CD4-positive, alpha-beta T cell treated with Interleukin-6 at 100 ng/mL for 8 hours (primary cell): ENCODE measurements at regions not wholly inside any gene's neighbourhood (a gene's known extent, or its start where the extent isn't known, plus 50 kb on each side); places are given as distances from the start of the nearest gene placed in this dataset.

ENCODE experiments used
- DNase-seq: peaks from one replicate; pipeline ENCODE4 v3.0.0-alpha.2; 2020; ENCODE audit warnings: mixed read lengths, low spot score

DNA sequence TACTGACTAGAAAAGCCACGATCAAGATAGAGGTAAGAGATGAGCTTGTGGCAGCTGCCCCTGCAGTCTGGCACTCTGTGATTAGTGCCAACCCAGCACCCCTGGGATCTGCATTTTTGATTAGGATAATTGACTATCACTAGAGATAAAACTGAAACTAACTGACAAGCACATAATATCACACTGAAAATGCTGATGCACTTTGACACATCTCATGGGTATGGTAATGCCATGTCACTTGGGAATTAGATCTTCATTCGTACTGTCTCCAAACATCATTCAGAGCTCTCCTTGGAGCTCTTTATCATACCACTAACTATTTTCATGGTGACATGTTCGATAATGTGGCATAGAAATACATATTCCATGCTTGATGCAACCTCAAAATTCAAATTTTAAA, 612.9 kb upstream of the BTBD3 start:
- DNase-seq = no peak

DNA sequence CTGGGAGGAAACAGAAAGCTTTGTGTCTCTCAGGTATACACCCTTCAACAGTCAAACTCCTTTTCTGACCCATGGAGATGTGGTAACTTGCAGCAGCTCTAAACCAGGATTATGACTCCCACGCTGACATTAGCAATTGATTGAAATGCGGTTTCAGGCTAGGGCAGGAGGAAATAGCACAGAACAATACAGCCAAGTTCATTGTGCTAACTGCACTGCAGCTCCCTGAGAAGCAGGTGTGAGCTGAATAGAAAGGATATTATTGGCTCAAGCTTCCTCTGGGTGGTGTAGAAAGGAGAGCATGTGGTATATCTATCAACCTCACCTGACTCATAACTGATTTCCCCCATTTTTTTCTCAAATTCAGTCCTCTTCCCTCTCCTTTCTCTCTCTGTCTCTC, 612.3 kb upstream of the BTBD3 start:
- no peak for DNase-seq

DNA sequence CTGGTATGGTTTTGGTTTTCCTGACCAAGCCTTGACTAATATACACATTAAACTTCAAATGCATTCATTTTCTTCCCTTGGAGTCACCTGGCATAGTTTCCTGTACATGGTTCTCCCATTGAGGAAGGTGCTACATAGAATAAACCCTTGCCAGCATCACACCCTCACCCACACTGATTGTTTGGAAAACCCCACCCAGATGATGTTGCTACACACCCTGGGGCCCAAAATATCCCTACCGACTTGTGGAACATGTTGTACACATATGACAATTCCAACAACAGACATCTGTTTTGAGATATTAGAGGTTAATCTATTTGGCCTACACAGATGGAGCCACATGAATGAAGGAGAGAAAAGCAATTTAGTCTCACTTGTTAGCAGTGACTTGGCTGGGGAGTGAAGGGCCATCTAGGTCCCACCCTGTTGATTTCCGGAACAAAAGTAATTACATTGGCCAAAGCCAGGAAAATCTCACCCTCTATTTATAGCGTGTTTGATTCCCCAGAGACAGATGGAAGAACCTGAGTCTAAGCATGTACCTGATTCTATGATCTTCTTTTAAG, 606.0 kb upstream of the BTBD3 start:
- no peak for DNase-seq

DNA sequence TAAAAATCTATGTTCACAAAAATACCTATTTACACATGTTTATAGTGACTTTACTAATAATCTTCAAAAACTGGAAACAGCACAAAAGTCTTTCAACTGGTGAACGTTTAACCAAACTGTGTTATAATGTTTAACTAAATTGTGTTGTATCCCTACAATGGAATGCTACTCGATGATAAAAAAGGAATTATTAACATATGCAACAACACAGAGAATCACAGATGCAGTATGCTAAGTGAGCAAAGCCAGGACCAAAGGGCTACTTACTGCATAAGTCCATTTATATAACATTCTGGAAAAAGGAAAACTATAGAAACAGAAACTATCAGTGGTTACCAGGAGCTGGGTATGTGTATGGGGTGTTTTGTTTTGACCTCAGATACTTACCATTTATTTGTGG, 602.2 kb upstream of the BTBD3 start:
- no peak for DNase-seq

DNA sequence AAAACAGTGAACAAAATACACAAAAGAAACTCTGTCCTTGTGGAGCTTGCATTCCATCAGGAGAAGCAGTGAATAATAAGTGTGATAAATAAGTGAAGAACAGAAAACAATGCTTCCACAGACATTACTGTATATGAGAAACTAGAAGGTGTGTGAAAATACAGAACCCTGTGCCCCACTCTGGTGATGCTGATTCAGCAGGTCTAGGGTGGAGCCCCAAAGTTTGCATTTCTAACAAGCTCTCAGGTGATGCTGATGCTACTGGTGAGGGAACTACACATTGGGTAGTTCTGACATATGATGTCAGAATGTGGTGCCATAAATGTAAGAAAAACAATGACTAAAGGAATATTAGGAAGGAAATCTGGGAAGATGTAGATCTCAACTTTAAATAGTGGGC, 601.4 kb upstream of the BTBD3 start:
- DNase-seq = no peak

DNA sequence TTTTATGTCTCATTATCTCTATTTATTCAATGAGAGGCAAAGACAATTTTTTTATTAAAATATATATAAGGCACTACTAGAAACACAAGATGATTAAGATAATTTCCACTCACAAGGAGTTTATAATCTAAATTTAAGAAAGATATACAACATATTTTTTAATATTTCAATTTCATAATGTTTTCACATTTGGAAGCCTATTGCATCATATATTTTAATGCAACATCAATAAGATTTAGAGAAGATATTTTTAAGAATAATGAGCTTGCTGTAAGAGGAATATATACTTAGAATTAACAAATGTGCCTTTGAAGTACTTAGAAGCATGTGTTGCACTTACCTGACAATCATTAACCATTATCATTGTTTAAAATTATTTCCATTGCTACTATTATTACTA, 597.7 kb upstream of the BTBD3 start:
- DNase-seq = no peak

DNA sequence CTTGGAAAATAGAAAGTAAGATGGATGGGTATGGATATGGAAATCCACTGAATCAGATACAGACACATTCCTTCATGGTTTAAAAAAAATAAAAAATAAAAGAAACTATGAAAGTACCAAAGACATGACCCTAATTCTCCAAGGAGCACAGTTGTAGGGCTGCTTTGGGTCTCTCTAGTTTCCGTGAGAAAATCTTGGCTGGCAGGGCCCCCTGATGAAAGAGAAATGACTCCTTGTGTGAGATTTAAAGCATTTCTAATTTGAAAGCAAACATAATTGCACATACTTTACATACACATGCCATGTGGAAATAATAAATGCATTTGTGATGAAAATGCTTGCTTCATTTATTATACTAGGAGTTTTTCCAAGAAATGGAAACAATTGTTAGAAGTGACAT, 593.9 kb upstream of the BTBD3 start:
- DNase-seq = no peak

DNA sequence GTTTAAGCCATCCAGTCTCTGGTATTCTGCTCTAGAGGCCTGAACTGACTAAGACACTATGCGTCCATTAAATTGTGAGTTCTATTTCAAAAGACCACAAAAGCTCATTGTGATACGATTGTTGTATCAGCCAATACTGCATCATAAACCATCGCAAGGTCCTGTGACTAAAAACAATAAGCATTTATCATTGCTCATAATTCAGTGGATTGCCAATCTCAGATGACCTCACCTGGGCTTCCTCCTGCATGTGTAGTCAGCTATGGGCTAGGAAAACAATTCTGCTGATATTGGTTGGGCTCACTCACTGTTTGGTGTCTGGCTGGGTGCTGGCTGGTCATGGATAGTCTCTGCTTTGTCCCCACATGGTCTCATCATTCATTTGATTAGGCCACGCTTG, 592.7 kb upstream of the BTBD3 start:
- no peak for DNase-seq

DNA sequence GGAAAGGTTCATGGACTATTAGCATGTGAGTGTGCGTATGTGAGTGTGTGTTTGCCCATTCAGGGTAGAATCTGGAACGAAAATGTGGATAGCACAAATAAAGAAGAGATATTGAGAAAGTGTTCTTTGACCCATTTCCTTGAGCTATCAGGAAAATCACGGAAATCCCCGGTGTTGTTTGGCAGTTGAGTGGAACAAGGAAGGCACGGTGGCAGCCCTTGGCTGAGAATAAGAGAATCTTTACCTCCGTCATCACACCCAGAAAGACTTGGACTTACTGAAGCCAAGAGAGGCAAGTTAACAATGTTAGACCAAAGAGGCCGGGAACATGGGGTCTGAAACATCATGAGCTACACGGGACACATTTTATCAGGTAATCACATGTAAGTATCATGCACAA, 588.9 kb upstream of the BTBD3 start:
- DNase-seq = no peak

DNA sequence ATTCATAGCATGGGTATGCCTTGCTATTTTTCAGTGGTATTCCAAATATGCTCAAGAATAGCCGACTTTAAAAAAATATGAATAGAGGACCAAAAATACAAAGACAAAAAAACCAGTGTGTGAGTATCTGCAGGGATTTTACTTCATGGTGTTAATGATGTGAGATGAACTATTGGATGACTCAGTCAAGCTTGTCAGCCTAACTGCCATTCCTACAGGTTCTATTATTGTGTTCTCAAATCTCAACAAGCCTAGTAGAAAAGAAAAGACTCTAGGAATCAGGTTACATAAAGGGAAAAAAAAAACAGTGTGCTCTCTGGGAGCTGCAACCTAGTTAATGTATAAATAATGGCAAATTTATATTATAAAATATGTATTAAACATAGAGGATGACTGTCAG, 588.4 kb upstream of the BTBD3 start:
- DNase-seq = no peak

DNA sequence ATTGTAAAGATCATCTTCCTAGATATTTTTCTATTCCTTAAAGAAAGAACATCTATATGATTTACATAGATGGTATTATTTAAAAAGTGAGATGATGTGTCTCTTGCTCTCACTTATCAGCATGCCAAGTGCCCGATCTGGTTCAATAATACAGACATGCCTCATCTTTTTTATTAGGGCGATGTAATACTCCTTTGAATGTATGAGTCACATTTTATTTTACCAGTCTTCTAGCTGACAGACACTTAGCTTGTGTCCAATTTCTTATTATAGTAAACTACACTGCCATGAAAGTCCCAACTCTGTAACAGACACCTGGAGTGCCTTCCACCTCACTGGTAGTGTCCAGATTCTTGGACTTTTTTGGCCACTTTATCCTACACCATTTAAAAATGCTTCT, 586.6 kb upstream of the BTBD3 start:
- DNase-seq = no peak

DNA sequence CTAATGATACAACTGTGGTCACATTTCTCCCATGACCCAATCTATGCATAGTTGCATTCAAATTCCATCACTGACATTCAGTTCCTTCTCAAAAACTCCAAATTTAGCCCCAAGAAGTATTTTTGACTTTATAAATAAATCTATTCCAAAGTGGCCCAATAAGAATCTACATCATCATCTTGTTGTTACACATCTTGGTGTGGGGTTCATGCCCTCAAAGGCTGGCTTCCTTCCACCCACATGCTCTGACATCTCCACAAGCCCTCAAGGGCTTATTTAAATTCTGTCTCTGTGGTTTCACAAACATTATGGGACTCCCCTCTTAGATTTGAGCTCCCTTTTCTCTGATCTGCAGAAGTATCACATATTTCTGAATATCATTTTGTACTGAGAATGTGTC, 585.3 kb upstream of the BTBD3 start:
- no peak for DNase-seq

DNA sequence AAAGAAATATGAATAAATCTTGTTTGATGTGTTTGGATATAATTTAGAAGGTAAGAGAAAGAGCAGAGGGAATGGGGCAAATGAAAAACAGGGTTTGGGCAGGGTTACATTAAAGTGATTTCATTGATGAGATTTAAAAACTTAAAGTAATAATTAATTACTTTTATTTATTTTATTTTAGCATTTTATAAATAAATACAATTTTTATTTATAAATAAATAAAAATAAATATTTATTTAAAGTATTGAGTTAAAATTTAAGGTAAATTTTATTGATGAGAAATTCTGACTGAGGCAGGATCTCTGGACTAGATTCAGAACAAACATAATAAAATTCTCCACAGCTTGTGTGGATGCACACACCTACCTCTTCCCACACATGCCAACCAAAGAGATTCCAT, 584.1 kb upstream of the BTBD3 start:
- DNase-seq = no peak

DNA sequence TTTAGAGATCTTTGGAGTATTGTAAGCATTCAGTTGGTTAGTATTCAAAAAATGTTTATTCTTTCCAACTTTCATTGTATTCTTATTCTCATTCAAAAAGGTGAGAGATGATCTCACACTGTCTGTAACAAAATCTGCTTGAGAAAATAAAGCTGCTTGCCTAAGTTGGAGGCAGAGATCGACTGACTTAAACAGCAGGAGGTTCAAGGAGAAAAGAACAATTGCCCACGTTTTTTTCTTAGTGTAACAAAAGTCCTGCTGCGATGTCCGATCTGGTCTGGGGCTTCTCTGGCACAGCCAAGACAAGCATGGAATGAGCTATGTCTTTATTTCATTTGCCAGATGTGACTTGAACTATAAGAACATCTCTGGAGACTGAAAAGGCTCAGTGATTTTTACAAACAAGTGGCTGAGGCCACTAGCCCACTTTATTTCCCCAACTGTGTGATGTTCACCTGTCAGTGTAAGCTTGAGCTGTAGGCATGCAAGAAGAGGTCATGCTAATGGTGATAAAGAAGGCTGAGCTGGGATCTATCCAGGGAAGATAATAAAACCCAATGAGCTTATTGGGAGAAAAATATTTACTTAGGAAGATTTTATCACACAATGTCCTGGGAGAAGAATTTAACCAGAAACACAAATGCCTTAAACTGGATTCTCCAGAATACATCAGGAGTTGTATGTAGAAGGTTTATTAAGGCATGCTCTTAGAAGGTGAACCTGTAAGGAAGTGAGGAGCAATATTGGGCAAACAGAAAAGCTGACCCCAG, 580.1 kb upstream of the BTBD3 start:
- DNase-seq = no peak

DNA sequence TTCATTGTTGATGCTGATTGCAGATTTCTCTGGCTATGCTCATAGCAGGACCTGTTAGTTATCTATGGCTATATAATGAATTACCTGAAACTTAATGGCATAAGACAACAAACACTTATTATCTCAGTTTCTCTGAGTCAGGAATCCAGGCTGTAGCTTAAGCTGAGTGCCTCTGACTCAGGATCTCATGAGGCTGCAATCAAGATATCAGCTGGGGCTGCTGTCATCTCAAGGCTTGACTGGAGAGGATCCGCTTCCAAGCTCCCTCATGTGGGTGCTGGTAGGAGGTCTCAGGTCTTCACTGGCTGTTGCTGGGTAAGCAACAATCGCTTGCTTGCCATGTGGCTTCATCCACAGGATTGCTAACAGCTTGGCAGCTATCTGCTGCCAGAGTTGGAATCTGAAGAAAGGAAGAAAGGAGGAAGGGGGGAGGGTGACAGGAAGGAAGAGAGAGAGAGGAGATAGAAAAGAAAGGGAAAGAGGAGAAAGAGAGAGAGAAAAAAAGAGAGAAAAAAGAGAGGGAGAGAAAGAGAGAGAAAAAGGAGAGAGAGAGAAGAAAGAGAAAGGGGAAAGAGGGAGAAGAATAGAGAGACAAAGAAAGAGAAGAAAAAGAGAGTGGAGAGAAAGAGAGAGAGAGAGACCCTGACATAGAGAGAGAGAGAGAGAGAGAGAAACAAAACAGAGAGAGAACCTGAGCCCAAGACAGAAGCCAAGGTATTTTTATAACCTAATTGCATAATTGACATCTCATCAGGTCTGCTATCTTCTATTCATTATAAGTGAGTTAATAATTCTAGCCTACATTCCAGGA, 579.0 kb upstream of the BTBD3 start:
- no peak for DNase-seq

DNA sequence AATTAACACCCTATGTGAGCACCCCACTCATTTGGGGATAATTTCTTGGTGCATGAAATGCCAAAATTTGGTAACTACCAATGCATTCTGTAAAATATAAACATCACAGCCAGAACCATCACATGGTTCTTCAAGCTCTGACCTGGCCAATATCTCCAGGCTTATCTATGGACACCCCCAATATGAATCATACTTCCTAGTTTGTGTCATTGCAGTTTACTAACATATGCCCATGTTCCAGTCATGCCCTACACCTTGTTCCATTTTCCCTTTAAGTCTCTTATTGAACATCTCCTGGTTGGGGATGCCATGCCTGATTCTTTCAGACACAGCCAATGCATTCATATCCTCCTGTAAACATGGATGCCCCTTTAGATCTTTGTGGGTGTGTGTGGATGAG, 572.8 kb upstream of the BTBD3 start:
- DNase-seq = no peak

DNA sequence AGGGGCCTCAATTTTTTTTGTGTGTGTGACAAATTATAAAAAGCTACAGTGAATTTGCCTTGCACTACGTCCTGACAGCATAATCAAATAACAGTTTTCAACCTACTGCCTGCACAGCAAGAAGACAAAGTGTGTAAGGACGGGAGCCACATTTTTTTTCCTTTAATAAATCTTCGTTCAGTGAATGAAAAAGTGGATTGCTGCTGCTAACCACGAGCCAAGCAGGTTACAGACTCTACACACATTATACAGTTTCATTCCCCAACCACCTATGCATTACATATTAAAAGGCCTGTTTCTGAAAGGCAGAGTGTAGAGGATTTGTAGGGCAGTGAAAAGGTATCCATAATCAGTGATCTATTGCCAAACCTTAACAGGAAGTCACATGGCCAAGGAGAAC, 570.0 kb upstream of the BTBD3 start:
- DNase-seq = no peak

DNA sequence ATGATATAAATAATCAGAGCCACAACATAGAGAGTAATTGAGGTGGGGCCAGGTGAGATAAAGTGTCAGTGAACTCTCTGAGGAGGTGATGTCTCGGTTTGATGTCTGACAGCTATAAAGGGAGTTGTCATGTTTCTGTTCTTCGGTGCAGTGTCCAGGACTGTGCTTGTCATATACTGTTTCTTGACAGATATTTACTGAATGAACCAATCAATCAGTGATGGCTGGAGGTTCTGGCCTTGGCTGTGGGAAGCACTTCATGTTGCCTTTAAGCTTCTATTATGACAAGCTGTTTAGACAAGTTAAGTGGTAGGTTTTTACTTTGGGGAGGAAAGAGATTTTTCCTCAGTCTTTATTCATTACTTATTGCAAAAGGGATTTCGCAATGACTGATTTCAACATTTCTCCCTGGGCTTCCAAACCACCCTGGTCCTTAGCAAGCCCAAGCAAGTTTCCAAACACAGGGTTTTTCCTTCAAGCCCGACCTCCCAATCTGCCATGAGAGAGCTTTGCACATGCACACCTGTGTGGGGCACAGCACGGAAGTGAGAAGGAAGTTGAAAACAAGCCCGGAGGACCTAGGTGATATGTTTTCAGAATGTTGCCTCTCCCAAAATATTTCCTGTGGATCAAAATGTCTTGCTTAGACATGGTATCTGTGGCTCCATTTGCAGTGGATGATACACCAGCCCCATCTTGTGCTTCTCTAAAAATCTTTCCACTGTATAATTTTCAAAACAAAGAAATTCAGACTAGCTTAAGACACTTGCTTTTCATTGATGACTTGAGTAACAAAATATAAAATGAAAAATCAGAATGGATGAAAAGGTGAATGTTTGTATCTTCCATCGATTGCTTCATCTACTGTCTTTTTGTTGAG, 567.3 kb upstream of the BTBD3 start:
- no peak for DNase-seq

DNA sequence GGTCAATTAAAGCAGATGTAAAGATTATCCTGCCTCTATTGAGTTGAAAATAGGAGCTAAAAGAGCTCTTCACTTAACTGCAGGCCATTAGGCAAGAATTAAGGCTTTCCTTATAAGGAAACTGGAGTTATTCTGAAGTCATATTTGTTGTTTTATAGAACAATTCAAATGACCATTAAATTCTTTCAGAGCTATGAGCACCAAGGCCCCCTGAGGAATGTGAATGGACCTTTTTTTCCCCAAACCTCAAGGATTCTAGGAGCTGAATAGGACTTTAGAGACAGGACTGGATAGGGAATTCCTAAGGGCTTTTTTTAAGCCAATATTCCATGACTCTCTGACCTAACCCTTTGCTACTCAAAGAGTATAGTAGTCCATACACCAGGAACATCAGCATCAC, 565.7 kb upstream of the BTBD3 start:
- no peak for DNase-seq

DNA sequence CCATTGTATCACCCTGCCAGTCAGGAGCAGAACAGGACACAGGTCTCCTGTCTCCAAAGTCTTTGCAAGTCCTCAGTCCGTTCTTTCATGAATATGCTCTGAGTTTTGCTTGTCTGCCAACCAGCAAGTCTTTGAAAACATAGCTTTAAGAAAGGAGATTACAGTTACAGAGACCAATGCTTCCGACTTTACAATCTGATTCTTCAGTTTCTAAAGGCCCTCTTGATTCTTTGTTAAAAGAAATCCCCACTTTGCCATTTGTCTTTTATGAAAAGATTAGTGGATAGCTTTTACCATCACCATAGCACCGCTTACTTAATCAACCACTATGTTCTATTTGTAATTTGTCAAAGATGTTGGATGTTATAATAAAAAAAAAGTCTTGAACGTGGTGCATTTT, 562.8 kb upstream of the BTBD3 start:
- no peak for DNase-seq

DNA sequence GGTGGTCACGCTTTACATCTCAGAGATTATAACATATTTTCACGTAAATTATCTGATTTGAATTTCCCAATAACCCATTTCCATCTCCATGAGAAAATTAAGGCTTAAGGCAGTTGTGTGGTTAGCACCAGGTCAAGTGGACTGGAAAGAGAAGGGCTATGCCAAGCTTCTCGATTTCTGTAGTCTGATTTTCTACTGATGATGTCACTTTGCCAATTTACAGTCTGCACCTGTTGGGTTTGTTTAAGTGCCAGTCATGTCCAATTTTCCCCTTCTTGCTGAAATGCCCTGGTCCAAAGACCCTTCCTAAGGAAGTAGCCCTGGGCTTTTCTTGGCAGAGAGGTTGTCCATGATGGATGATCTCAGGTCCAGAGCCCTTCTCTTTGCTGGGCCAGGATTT, 562.3 kb upstream of the BTBD3 start:
- DNase-seq = no peak

DNA sequence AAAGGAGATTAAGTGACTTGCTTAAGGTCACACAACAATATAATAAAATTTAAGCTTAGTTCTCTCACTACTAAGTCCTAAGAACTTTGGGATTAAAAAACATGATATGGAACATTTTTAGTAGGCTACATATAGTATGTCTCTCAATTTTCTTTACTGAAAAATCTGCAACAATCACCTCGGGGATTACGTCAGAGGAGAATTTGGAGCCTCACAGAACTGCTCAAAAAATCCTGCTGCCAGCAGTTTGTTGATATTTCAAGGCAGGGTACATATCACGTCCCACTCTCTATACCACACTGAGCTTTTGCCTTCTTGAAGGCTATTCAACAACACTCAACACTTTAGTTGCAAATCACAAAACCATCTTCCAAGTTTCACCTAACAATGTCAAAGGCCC, 561.6 kb upstream of the BTBD3 start:
- no peak for DNase-seq
